ENCODE measurements at regions not wholly inside any gene's neighbourhood (a gene's known extent, or its start where the extent isn't known, plus 50 kb on each side); places are given as distances from the start of the nearest gene placed in this dataset.

GRCh38 chr1:81192647-81193642, 607.8 kb upstream of the ADGRL2 start:
- Mint-ChIP-seq H3K36me3 (ENCODE audit: low read depth) (peaks cover 2% of the 10 kb centered on the region), H3K4me3 (no peak overlapping the region), H3K27ac (no peak overlapping the region), H3K9me3 (no peaks in the 10 kb centered on the region), H3K4me1 (no peaks in the 10 kb centered on the region), H3K27me3 (ENCODE audit: insufficient read depth) (no peaks in the 10 kb centered on the region)
- H3K27me3 ChIP-seq (ENCODE audit: control insufficient read depth, insufficient read depth, low read length, poor library complexity, severe bottlenecking): no peaks in the 10 kb centered on the region
- no peaks in the 10 kb centered on the region for H3K36me3 ChIP-seq (ENCODE audit: control insufficient read depth, insufficient read depth, low read length)
- H3K27ac ChIP-seq (ENCODE audit: low read depth, low read length): no peak overlapping the region
- H3K4me3 ChIP-seq (ENCODE audit: low read length): no peak overlapping the region
- 88 to 100% methylated on average over 5 to 7 of the region's 7 CpGs for WGBS, 2 experiments (ENCODE audit: insufficient coverage in 1 of 2, insufficient read length in 1 of 2)
- no peak overlapping the region for H3K9ac ChIP-seq (ENCODE audit: extremely low read depth, low read length, poor library complexity, severe bottlenecking)
- no peaks in the 10 kb centered on the region for H3K4me1 ChIP-seq (ENCODE audit: control insufficient read depth, insufficient read depth, low read length)
- no peaks in the 10 kb centered on the region for H3K9me3 ChIP-seq (ENCODE audit: control insufficient read depth, low read length)
- no peak for DNase-seq
- TF ChIP-seq CTCF (conservative IDR thresholded peaks at IDR 0.05): no peak

- Mint-ChIP-seq H3K4me1 (peaks cover 7% of the 10 kb centered on the region), H3K4me3 (no peak overlapping the region), H3K27ac (no peak overlapping the region), H3K9me3 (no peaks in the 10 kb centered on the region), H3K27me3 (ENCODE audit: insufficient read depth) (no peaks in the 10 kb centered on the region), H3K36me3 (ENCODE audit: low read depth) (peaks cover 2% of the 10 kb centered on the region)
- Histone ChIP-seq H3K27ac (ENCODE audit: low read depth, low read length) (no peak overlapping the region), H3K4me3 (ENCODE audit: low read length) (no peak overlapping the region), H3K4me1 (ENCODE audit: control insufficient read depth, insufficient read depth, low read length) (no peaks in the 10 kb centered on the region), H3K9ac (ENCODE audit: extremely low read depth, low read length, poor library complexity, severe bottlenecking) (no peak overlapping the region), H3K27me3 (ENCODE audit: control insufficient read depth, insufficient read depth, low read length, poor library complexity, severe bottlenecking) (no peaks in the 10 kb centered on the region), H3K9me3 (ENCODE audit: control insufficient read depth, low read length) (no peaks in the 10 kb centered on the region), H3K36me3 (ENCODE audit: control insufficient read depth, insufficient read depth, low read length) (no peaks in the 10 kb centered on the region)
- 98% methylated on average over 3 of the region's 3 CpGs; no CpG with 5 or more reads in 1 of the 2 experiments for WGBS, 2 experiments (ENCODE audit: insufficient coverage in 1 of 2, insufficient read length in 1 of 2)
- no peak for DNase-seq
- no peak for TF ChIP-seq CTCF (conservative IDR thresholded peaks at IDR 0.05)
Observed at GRCh38 chr1:81190003-81190402, 610.7 kb upstream of the ADGRL2 start.

- H3K4me1 Mint-ChIP-seq: peaks cover 7% of the 10 kb centered on the region
- H3K27ac Mint-ChIP-seq: no peak overlapping the region
- Histone ChIP-seq H3K36me3 (ENCODE audit: control insufficient read depth, insufficient read depth, low read length) (no peaks in the 10 kb centered on the region), H3K4me3 (ENCODE audit: low read length) (no peak overlapping the region), H3K9ac (ENCODE audit: extremely low read depth, low read length, poor library complexity, severe bottlenecking) (no peak overlapping the region), H3K27me3 (ENCODE audit: control insufficient read depth, insufficient read depth, low read length, poor library complexity, severe bottlenecking) (no peaks in the 10 kb centered on the region), H3K9me3 (ENCODE audit: control insufficient read depth, low read length) (no peaks in the 10 kb centered on the region), H3K27ac (ENCODE audit: low read depth, low read length) (no peak overlapping the region), H3K4me1 (ENCODE audit: control insufficient read depth, insufficient read depth, low read length) (no peaks in the 10 kb centered on the region)
- DNase-seq: no peak
- no peaks in the 10 kb centered on the region for H3K27me3 Mint-ChIP-seq (ENCODE audit: insufficient read depth)
- WGBS, 2 experiments (ENCODE audit: insufficient coverage in 1 of 2, insufficient read length in 1 of 2): 100% methylated on average over 1 of the region's 1 CpG; no CpG with 5 or more reads in 1 of the 2 experiments
- no peaks in the 10 kb centered on the region for H3K9me3 Mint-ChIP-seq
- peaks cover 2% of the 10 kb centered on the region for H3K36me3 Mint-ChIP-seq (ENCODE audit: low read depth)
- no peak for TF ChIP-seq CTCF (conservative IDR thresholded peaks at IDR 0.05)
- no peak overlapping the region for H3K4me3 Mint-ChIP-seq
Observed at GRCh38 chr1:81187635-81188034, 613.1 kb upstream of the ADGRL2 start.

Data from endodermal cell (in vitro differentiated cells).